ENCODE measurements at regions not wholly inside any gene's neighbourhood (a gene's known extent, or its start where the extent isn't known, plus 50 kb on each side); places are given as distances from the start of the nearest gene placed in this dataset.

GRCh38 chr1:194857413-194857812 is 1671.0 kb upstream of the B3GALT2 start:
- WGBS (ENCODE audit: insufficient coverage) = 81% methylated on average over 2 of the region's 2 CpGs

DNA sequence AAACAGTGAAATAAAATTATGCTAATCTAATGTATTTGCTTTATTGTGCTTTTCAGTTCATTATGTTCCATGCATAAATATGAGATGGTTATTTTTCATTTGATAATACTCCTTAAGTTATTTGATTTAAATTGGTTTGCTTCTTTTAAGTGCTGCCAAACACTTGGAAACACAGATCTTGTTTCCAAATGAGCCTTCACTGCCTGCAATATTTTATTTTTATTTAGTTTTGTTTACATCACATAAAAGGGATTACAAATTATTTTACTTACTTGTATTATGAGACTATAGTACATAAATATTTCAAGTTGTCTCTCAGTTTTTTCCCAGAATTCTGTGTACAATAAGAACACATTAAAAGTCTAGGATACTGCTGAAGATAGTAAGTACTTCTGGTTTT is 1662.4 kb upstream of the B3GALT2 start:
- no peak overlapping the region for H3K27ac Mint-ChIP-seq
- peaks cover 12 to 14% of the 10 kb centered on the region in 2 donors for H3K9me3 Mint-ChIP-seq
- no peaks in the 10 kb centered on the region for H3K27me3 ChIP-seq (ENCODE audit: control insufficient read depth, insufficient read depth, low read length)
- no peak overlapping the region for H3K4me3 Mint-ChIP-seq
- no peak for TF ChIP-seq CTCF (IDR thresholded peaks at IDR 0.05)
- intact Hi-C loops (cut with micrococcal nuclease) = no loop called here
- DNase-seq (no peak), ATAC-seq (no peak)
- no peaks in the 10 kb centered on the region for H3K4me1 ChIP-seq (ENCODE audit: control insufficient read depth, insufficient read depth, low read length)
- H3K4me1 Mint-ChIP-seq = no peaks in the 10 kb centered on the region
- no peaks in the 10 kb centered on the region for H3K36me3 ChIP-seq (ENCODE audit: control insufficient read depth, insufficient read depth, low read length)
- no peaks in the 10 kb centered on the region for H3K9me3 ChIP-seq (ENCODE audit: control insufficient read depth, insufficient read depth, low read length)
- H3K27ac ChIP-seq (ENCODE audit: low read length) = no peak overlapping the region
- no peaks in the 10 kb centered on the region for H3K27me3 Mint-ChIP-seq (ENCODE audit: low read depth in 2 of 2)
- H3K36me3 Mint-ChIP-seq = no peaks in the 10 kb centered on the region
- H3K4me3 ChIP-seq (ENCODE audit: low read length) = no peak overlapping the region

More at GRCh38 chr1:194857413-194857812, 1671.0 kb upstream of the B3GALT2 start:
- no peak for DNase-seq
- Histone ChIP-seq H3K36me3 (ENCODE audit: control insufficient read depth, insufficient read depth, low read length) (no peaks in the 10 kb centered on the region), H3K4me3 (ENCODE audit: low read length) (no peak overlapping the region), H3K4me1 (ENCODE audit: control insufficient read depth, insufficient read depth, low read length) (no peaks in the 10 kb centered on the region), H3K27ac (ENCODE audit: low read length) (no peak overlapping the region), H3K9me3 (ENCODE audit: control insufficient read depth, insufficient read depth, low read length) (no peaks in the 10 kb centered on the region), H3K27me3 (ENCODE audit: control insufficient read depth, insufficient read depth, low read length) (no peaks in the 10 kb centered on the region)
- TF ChIP-seq CTCF (IDR thresholded peaks at IDR 0.05) = no peak
- Mint-ChIP-seq H3K27me3 (ENCODE audit: low read depth in 2 of 2) (no peaks in the 10 kb centered on the region), H3K4me3 (no peak overlapping the region), H3K4me1 (no peaks in the 10 kb centered on the region), H3K9me3 (peaks cover 13% of the 10 kb centered on the region in 2 donors), H3K36me3 (no peaks in the 10 kb centered on the region), H3K27ac (no peak overlapping the region)
- ATAC-seq = no peak
- intact Hi-C loops (cut with micrococcal nuclease) = no loop called here

DNA sequence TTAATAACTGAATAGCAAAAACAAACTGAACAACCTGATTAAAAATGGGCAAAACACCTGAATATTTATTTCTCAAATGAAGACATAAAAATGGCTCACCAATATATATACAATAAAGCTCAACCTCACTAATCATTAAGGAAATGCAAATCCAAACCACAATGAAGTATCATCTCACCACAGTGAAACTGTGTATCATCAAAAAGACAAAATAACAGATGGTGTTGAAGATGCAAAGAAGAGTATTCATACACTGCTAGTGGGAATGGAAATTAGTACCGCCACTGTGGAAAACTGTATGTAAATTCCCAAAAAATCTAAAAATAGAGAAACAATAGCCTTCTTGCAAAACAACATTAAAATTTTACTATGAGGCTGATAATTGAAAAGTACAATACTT is 1660.1 kb upstream of the B3GALT2 start:
- H3K9me3 ChIP-seq (ENCODE audit: control insufficient read depth, insufficient read depth, low read length) = no peaks in the 10 kb centered on the region
- H3K36me3 Mint-ChIP-seq = peaks cover 7% of the 10 kb centered on the region
- intact Hi-C loops (cut with micrococcal nuclease) = no loop called here
- H3K4me1 Mint-ChIP-seq = no peaks in the 10 kb centered on the region
- no peak overlapping the region for H3K4me3 Mint-ChIP-seq
- no peak for TF ChIP-seq CTCF (IDR thresholded peaks at IDR 0.05)
- WGBS (ENCODE audit: insufficient coverage) = no CpG with 5 or more reads among the region's 1 CpG
- no peak for DNase-seq
- no peak overlapping the region for H3K27ac Mint-ChIP-seq
- no peaks in the 10 kb centered on the region for H3K36me3 ChIP-seq (ENCODE audit: control insufficient read depth, insufficient read depth, low read length)
- H3K9me3 Mint-ChIP-seq = peaks cover 21 to 22% of the 10 kb centered on the region in 2 donors
- no peak overlapping the region for H3K4me3 ChIP-seq (ENCODE audit: low read length)
- H3K27ac ChIP-seq (ENCODE audit: low read length) = no peak overlapping the region
- no peaks in the 10 kb centered on the region for H3K4me1 ChIP-seq (ENCODE audit: control insufficient read depth, insufficient read depth, low read length)
- ATAC-seq = no peak
- H3K27me3 Mint-ChIP-seq (ENCODE audit: low read depth in 2 of 2) = no peaks in the 10 kb centered on the region
- H3K27me3 ChIP-seq (ENCODE audit: control insufficient read depth, insufficient read depth, low read length) = no peaks in the 10 kb centered on the region

GRCh38 chr1:194843077-194843476 is 1656.7 kb upstream of the B3GALT2 start:
- Mint-ChIP-seq H3K36me3 (peaks cover 7% of the 10 kb centered on the region), H3K4me3 (no peak overlapping the region), H3K9me3 (peaks cover 24 to 25% of the 10 kb centered on the region in 2 donors), H3K27me3 (ENCODE audit: low read depth in 2 of 2) (no peaks in the 10 kb centered on the region), H3K27ac (no peak overlapping the region), H3K4me1 (no peaks in the 10 kb centered on the region)
- Histone ChIP-seq H3K27ac (ENCODE audit: low read length) (no peak overlapping the region), H3K36me3 (ENCODE audit: control insufficient read depth, insufficient read depth, low read length) (no peaks in the 10 kb centered on the region), H3K4me3 (ENCODE audit: low read length) (no peak overlapping the region), H3K27me3 (ENCODE audit: control insufficient read depth, insufficient read depth, low read length) (no peaks in the 10 kb centered on the region), H3K4me1 (ENCODE audit: control insufficient read depth, insufficient read depth, low read length) (no peaks in the 10 kb centered on the region), H3K9me3 (ENCODE audit: control insufficient read depth, insufficient read depth, low read length) (no peaks in the 10 kb centered on the region)
- intact Hi-C loops (cut with micrococcal nuclease) = no loop called here
- 45% methylated on average over 1 of the region's 1 CpG for WGBS (ENCODE audit: insufficient coverage)
- TF ChIP-seq CTCF (IDR thresholded peaks at IDR 0.05) = no peak
- ATAC-seq = no peak
- no peak for DNase-seq

Data from natural killer cell (primary cell).